Colon (tissue), 2 donors: ENCODE measurements at regions not wholly inside any gene's neighbourhood (a gene's known extent, or its start where the extent isn't known, plus 50 kb on each side); places are given as distances from the start of the nearest gene placed in this dataset.

ENCODE experiments used
- FAIRE-seq: peaks from 2 replicates; lab custom pipeline; 2012; peaks lifted over from hg19 to GRCh38; lab: Jason Lieb, UNC
- donor health status: control.
- donor health status: control.

DNA sequence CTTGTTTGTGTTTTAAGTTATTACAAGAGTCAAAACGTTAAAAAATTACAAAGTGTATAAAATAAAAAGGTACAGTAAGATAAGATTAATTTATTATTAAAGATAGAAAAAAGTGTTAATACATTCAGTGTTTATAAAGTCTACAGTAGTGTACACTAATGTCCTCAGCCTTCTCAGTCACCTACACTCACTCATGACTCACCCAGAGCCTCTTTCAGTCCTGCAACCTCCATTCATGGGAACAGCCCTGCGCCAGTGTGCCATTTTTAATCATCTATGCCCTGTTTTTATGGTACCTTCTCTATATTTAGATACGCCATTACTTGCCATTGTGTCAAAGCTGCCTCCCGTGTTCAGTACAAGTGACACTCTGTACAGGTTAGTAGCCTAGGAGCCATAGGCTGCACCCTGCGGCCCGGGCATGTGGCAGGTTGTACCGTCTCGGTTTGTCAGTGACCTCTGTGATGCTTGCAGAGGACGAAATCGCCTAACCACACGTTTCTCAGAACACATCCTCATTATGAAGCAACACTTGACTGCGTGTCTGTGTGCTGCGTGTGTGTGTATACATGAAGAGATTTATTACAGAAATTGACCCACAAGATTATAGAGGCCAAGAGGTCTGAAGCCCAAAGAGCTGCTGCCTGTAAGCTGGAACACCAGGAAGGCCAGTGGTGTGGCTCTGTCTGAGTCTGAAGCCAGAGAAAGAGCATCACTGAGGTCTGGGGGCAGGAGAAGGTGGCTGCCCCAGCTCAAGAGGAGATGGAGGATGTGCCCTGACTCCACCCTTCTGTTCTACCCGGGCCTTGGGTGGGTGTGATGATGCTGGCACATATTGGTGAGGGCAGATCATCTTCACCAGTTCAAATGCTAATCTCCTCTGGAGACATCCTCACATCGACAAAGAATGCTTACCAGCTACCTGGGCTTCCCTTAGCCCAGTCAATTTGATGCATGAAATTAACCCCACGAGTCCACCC lies 116.6 kb upstream of the C14orf180 start:
- FAIRE-seq = no peak

DNA sequence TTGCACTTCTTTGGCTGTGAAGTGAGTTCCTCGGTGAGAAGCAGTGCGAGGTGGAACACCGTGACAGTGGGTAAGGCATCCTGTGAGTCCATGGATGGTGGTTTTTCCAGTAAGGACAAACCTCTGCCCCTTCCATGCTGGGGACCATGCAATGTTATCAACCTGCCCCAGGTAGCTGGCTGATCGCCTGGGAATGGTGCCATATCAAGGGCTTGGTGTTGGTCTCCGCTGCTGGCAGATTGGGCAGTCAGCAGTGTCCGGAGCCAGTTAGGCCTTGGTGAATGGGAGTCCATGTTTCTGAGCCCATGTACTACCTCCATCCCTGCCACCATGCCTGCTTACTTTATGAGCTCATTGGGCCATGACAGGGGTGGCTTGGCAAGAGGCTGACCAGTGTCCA lies 114.7 kb upstream of the C14orf180 start:
- no peak for FAIRE-seq

GRCh38 chr14:104465482-104466390 lies 113.8 kb upstream of the C14orf180 start:
- FAIRE-seq = no peak

DNA sequence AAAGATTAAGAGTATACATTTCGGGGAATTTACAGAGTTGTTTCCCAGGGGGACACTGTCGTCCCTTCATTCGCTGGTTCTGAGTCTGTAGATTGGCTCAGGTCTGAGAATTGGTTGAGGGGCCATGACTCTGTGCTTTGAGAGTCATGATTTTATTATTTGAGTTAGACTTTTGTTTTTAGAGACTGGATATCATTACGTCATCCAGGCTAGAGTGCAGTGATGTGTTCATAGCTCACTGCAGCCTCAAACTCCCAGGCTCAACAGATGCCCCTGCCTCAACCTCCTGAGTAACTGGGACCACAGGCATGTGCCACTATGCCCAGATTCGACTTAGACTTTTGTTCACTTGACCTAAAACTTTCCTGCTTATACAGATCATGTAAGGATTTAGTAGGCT lies 112.3 kb upstream of the C14orf180 start:
- no peak for FAIRE-seq

DNA sequence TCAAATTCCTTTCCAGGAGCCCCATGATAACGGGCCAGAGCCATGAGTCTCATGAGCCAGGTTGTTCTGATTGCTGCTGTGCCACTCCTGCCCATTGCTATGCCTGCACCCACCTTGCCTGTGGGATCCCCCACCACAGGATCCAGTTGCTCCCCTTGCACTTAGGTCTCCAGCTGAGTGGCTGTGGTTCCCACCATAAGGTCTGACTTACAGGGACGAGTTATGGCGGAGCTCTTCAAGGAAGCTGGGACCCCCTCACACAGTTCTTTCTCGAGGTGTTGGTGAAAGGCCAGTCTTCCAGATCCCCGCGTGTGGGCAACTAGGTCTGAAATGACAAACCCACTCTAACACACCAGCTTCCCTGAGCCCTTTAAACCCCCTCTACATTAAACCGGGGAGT lies 111.9 kb upstream of the C14orf180 start:
- FAIRE-seq = no peak

- no peak for FAIRE-seq
Measured at GRCh38 chr14:104469591-104469990, 110.0 kb upstream of the C14orf180 start.

DNA sequence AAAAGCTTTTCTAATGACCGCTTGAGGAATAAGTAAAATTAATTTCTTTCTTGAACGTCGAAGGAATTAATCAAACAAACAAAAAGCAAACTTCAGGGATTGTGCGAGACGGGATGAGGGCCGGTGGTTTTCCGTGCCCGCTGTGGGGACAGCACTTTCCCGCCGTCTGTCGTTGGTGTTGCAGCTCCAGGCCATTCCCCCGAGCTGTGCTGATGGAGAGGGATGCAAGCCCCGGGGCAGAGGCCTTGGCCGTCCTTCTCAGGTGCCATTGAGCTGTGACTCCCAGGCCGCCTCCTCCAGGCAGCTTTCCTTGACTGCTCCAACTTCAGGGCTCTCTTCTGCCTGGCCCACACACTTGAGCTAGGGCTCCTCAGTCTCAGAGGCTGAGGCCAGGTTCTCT lies 109.0 kb upstream of the C14orf180 start:
- FAIRE-seq = no peak

- no peak for FAIRE-seq
Measured at GRCh38 chr14:104471114-104471513, 108.5 kb upstream of the C14orf180 start.

GRCh38 chr14:104472073-104472472 lies 107.5 kb upstream of the C14orf180 start:
- no peak for FAIRE-seq

DNA sequence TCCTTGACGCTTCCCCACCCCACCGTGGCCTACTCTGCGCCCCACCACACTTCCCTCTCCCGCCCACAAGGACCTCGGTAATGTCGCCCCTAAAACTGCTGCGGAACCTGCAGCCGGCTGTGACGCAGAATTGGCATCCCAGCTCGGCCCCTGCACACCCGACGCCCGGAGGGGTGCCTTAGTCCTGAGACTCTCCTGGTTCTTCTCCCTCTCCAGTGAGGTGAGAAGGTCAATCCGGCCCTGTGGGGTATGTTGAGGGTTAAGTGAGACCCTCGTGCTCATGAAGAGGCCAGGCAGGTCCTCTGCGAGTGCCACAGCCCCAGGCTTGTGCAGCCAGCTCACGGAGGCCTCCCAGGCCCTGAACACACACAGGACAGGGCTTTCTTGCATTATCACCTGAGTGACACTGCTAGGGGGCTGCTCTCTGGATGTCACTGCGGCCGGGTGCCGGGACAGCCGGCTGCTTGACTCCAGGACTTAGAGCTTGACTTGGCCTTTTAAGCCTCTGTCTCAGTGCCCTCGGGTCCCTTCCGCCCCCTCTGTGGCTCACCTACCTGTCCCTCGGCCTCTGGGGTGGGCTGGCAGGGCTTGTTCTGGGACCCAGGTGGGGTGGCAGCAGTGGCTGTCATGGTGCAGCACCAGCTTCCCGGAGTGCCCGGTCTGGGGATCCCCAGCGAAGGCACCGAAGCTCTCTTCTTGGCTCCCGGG lies 106.9 kb upstream of the C14orf180 start:
- no peak for FAIRE-seq

DNA sequence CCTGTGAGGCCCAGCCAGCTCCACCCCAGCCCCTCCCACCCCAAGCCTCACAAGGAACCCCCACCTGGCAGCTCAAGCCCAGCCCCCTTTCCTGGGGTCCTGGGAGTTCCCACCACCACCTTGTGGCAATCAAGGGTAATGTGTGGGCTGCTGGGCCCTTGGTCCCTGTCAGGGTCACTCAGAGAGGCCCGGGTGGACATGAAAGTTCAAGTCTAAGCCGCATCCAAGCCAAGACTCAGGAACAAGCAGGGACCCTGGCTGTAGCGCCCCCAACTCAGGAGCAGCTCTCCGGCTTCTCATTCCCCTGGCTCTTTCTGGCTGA lies 106.4 kb upstream of the C14orf180 start:
- no peak for FAIRE-seq

GRCh38 chr14:104473649-104474494 lies 105.7 kb upstream of the C14orf180 start:
- no peak for FAIRE-seq

DNA sequence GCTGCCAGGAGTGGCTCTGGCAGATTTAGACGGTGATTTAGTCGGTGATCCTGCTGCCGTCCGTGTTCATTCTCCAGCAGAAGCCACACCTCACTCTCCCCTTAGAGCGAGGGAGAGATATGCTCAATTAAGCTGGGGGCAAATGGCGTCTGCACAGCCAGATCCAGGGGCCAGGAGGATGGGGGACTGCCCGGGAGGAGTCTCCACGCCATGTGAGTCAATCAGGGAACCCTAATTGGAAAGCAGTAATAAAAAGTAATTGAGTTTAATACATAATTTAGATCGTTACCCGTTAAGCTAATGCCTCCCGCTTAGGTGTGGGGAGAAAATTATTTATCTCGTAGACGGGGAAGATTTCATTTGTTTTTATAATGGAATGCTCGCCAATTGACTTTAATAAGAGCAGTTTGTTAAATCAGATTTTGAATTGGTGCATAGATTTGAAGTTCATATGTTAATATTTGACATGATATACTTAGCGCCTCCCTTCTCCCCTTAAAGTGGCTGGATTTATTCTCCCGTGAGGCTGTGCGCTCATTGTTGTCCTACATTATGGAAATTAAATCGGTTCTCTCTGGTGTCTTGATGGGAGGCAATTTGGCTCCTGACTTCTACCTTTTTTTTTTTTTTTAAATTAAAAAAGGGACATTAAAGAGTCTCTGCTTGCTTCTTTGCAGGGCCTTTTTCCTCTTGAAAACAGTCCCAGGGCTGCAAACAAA lies 104.9 kb upstream of the C14orf180 start:
- no peak for FAIRE-seq

GRCh38 chr14:104475256-104475655 lies 104.3 kb upstream of the C14orf180 start:
- no peak for FAIRE-seq

DNA sequence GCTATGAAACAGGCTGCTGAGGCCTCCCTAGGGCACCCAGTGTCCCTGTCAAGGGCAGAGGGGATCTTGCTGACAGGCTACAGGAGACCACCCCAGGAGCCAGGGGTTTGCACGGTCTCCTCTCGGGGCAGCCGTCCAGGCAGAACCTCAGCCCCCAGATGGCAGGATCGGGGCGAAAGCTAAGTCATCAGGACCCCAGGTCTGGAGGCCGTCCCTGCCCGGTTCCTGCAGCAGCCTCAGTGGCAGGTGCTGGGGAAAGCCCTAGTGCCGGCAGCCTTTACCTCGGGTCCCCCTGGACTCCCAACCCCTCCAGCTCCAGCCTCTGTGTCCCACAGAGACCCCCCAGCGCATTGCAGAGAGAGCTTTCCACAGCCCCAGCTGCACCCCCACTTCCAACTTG lies 103.8 kb upstream of the C14orf180 start:
- no peak for FAIRE-seq

DNA sequence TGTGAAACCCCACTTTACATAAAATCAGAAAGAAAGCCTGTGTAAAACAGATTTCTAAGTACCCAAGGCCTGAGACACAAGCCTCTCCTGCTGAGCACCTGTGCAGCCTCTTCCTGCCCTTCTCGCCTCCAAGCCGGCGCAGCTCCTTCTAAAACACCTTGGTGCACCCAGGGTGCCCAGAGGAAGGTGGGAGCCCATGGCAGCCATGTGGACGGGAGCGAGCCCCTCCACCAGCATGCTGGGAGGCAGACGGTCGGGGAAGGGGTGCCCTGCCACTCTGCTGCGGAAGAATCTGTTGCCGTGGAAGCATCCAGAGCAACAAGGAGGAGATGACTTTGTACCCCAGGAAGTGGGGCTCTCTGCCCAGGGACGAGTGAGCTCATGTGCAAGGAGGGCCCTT lies 103.1 kb upstream of the C14orf180 start:
- FAIRE-seq = no peak

DNA sequence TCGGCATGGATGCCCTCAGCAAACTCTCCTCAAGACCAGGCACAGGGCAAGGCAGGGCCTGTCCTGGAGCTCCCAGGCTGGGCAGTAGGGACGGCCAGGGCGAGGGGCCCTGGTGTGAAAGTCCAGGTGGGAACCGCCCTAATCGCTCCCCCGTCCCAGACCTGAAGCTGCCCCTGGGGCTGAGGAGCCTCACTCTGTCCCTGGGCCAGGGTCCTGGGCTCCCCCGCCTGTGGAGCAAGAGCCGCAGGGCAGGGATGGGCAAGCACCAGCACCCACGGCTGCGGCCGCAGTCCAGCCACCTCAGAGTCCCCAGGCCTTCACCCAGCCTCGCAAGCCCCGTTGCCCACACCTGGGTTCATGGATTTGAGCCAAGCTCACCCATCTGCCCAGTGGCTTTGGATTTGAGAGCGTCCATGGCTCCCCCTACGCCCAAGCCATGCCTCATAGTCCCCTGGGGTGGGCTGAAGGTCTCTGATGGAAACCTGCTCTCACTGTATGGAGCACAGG lies 102.4 kb upstream of the C14orf180 start:
- no peak for FAIRE-seq

DNA sequence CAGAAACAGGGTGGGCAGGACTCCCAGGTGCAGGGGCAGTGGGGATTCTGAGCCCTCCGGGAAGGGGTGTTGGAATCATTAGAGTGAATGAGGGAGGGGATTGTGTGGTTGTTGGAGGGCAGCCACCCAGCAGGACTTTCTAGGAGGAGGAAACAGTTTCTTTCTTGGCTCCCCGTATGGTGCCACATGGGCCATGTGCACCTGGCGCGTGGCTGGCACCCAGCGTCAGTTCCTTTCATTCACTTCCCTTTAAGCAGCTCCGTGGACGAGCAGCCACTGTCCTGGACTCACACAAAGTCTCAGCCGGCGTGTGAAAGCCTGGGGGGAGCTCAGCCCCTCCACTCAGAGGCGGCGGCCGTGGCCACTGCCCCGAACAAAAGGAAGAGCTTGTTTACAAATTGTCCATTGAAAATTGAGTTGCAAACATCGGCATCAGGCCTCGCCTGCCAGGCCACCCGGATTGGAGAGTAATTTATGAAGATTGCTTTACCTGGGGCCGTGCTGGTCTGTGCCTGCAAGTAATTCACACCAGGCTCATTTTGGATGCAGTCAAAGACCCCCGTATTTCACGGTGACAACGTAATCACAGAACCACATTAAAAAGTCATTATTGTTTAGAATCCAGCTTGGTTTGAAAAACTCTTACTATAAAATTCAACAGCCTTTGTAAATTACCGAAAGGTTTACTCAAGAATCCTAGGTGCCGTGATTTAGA lies 101.7 kb upstream of the C14orf180 start:
- FAIRE-seq = no peak

DNA sequence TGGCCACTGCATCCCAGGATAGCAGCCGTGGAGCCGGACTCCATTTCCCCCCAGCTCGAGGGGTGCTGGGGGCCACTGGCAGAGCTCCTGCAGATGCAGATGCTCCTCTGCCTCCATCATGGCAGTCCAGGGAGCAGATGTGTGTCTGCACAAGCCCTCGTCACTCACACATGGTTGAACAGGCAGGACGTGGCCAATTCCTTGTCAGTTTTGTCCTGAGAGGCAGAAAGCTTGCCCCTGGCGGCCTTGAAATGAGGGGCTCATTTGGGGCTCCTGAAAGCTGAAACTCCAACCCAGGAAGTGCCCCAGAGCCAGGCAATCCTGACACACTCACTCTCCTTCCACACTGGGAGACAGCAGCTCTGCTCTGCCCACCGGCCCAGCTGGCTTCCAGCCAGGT lies 100.9 kb upstream of the C14orf180 start:
- no peak for FAIRE-seq

- no peak for FAIRE-seq
Measured at GRCh38 chr14:104479901-104480300, 99.7 kb upstream of the C14orf180 start.
